ENCODE measurements at regions not wholly inside any gene's neighbourhood (a gene's known extent, or its start where the extent isn't known, plus 50 kb on each side); places are given as distances from the start of the nearest gene placed in this dataset.

DNA sequence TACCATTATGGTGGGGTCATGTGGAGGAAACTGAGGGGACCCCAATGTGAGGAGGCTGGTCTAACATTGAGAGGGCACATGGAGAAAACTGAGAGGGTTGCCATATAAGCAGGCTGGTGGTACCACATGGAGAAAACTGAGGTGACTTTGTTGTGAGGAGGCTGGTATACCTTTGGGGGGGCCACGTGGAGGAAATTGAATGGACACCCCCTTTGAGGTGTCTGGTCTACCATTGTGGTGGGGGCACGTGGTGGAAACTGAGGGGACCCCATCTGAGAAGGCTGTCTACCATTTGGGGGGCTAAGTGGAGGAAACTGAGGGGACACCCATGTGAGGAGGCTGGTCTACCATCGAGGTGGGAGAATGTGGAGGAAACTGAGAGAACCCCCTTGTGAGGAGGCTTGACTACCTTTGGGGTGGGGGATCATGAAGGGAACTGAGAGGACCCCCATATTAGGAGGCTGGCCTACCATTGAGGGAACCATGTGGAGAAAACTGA lies 163.8 kb downstream of the FBLN2 start:
- intact Hi-C loops (cut with micrococcal nuclease) (no loop called here), dilution Hi-C loops (cut with MboI; ENCODE audit: extremely low pct_ligation_motif_present, low sequenced_read_pairs) (no loop called here)
- ChIA-PET CTCF (no interaction called here), POLR2A (no interaction called here)
- Histone ChIP-seq H3K9me1 (replicated peaks; ENCODE audit: control insufficient read depth, extremely low read depth, insufficient read depth, low read length) (no peaks in the 10 kb centered on the region), H3K9me3 (replicated peaks; ENCODE audit: control insufficient read depth, insufficient read depth, low read length) (no peaks in the 10 kb centered on the region), H4K20me1 (replicated peaks; ENCODE audit: control insufficient read depth, extremely low read depth, insufficient read depth, low read length) (no peaks in the 10 kb centered on the region), H3K4me2 (ENCODE audit: insufficient read depth, low read length) (no peak overlapping the region), H3K36me3 (ENCODE audit: control insufficient read depth in 2 of 2, extremely low read depth in 1 of 2, insufficient read depth in 2 of 2, low read length in 2 of 2) (no peaks in the 10 kb centered on the region), H3K79me2 (ENCODE audit: control insufficient read depth, insufficient read depth, low read length) (no peaks in the 10 kb centered on the region), H3K9ac (replicated peaks; ENCODE audit: extremely low read depth, insufficient read depth, low read length) (no peak overlapping the region), H3K4me1 (ENCODE audit: control insufficient read depth, extremely low read depth, insufficient read depth, low read length) (no peaks in the 10 kb centered on the region), H3K4me3 (replicated peaks in 1 of 3; ENCODE audit: insufficient read depth in 1 of 3, low read depth in 1 of 3, low read length in 3 of 3) (no peak overlapping the region), H3K27me3 (ENCODE audit: control insufficient read depth in 2 of 2, insufficient read depth in 2 of 2, low read length in 2 of 2) (no peaks in the 10 kb centered on the region), H3K27ac (ENCODE audit: insufficient read depth, low read depth, low read length) (no peak overlapping the region), H2AFZ (ENCODE audit: low read depth, low read length) (no peak overlapping the region)
- FAIRE-seq = no peak
- BruUV-seq (replicated peaks) = no TSS peak
- DNase-seq (ENCODE audit: low read depth, low spot score) = no peak
- TF ChIP-seq GATA2 (IDR thresholded peaks at IDR 0.05; ENCODE audit: insufficient read depth, insufficient read length, low read depth, low read length) = no peak
- no peak for TF ChIP-seq EZH2 (IDR thresholded peaks at IDR 0.05; ENCODE audit: borderline replicate concordance, low read depth, low read length, severe bottlenecking)
- TF ChIP-seq, protein P1, sequence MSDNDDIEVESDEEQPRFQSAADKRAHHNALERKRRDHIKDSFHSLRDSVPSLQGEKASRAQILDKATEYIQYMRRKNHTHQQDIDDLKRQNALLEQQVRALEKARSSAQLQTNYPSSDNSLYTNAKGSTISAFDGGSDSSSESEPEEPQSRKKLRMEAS (IDR thresholded peaks at IDR 0.05; ENCODE audit: insufficient read depth, insufficient read length) = no peak
- TF ChIP-seq POLR2AphosphoS5 (IDR thresholded peaks at IDR 0.05; ENCODE audit: insufficient read depth, low read depth, low read length) = no peak
- TF ChIP-seq, protein P2, sequence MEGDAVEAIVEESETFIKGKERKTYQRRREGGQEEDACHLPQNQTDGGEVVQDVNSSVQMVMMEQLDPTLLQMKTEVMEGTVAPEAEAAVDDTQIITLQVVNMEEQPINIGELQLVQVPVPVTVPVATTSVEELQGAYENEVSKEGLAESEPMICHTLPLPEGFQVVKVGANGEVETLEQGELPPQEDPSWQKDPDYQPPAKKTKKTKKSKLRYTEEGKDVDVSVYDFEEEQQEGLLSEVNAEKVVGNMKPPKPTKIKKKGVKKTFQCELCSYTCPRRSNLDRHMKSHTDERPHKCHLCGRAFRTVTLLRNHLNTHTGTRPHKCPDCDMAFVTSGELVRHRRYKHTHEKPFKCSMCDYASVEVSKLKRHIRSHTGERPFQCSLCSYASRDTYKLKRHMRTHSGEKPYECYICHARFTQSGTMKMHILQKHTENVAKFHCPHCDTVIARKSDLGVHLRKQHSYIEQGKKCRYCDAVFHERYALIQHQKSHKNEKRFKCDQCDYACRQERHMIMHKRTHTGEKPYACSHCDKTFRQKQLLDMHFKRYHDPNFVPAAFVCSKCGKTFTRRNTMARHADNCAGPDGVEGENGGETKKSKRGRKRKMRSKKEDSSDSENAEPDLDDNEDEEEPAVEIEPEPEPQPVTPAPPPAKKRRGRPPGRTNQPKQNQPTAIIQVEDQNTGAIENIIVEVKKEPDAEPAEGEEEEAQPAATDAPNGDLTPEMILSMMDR (IDR thresholded peaks at IDR 0.05; ENCODE audit: extremely low read depth in 1 of 2, insufficient read depth in 1 of 2, low read depth in 1 of 2, low read length in 2 of 2) = no peak
- TF ChIP-seq FOS (IDR thresholded peaks at IDR 0.05; ENCODE audit: borderline replicate concordance, insufficient read depth, low read length) = no peak

All from endothelial cell of umbilical vein (primary cell).